Lower leg skin (tissue), 4 donors: ENCODE measurements at regions not wholly inside any gene's neighbourhood (a gene's known extent, or its start where the extent isn't known, plus 50 kb on each side); places are given as distances from the start of the nearest gene placed in this dataset.
A peak's percentile ranks its signal among the peaks of the same experiment; 100 is the strongest.

Experiments used
- DNase-seq, 2 donors: peaks; one replicate each; pipeline ENCODE4 v3.0.0-alpha.2; 2019; ENCODE audit warnings: low spot score in 2 of 2
- H3K4me3 ChIP-seq: fragments of 200-600 bp; sonication (generic); 2 replicates; pipeline ENCODE4 v1.5.1; 2017; ENCODE audit warnings: mild to moderate bottlenecking, low read depth; ENCODE audit not compliant: poor library complexity, severe bottlenecking
- CTCF ChIP-seq, 3 donors: fragments of 450-650 bp; IDR thresholded peaks; one replicate each; pipeline ENCODE4 v1.5.1; 2016; ENCODE audit warnings: antibody characterized with exemption in 3 of 3, mild to moderate bottlenecking in 3 of 3, moderate library complexity in 2 of 3
- POLR2A ChIP-seq, 2 donors: fragments of 450-650 bp; IDR thresholded peaks; one replicate each; pipeline ENCODE4 v1.6.1; 2016 to 2017; ENCODE audit warnings: antibody characterized with exemption in 2 of 2, mild to moderate bottlenecking in 1 of 2, moderate library complexity in 1 of 2
- WGBS, 2 donors: methylation state at CpG; one replicate each; pipeline ENCODE4 v1.1.5; 2018; 5-methylcytosine and 5-hydroxymethylcytosine counted together
- intact Hi-C: fragments of 100-400 bp; cut with DNase I; formaldehyde crosslinking; loops from one replicate; pipeline ENCODE4 v1.15.0; 2023; ENCODE audit warnings: low total_unique reads

GRCh38 chr2:43154685-43155084 lies 71.7 kb downstream of the ZFP36L2 start:
- 54 to 62% methylated on average over 4 to 5 of the region's 5 CpGs for WGBS, 2 donors
- TF ChIP-seq POLR2A (IDR thresholded peaks at IDR 0.05) = no peak
- no peak for TF ChIP-seq CTCF (IDR thresholded peaks at IDR 0.05)
- H3K4me3 ChIP-seq = no peak overlapping the region
- intact Hi-C loops = no loop called here
- DNase-seq = no peak

GRCh38 chr2:43152741-43153647 lies 73.4 kb downstream of the ZFP36L2 start:
- no peak for DNase-seq
- TF ChIP-seq POLR2A (IDR thresholded peaks at IDR 0.05) = no peak
- TF ChIP-seq CTCF (IDR thresholded peaks at IDR 0.05) = no peak
- intact Hi-C loops = no loop called here
- no peak overlapping the region for H3K4me3 ChIP-seq
- 58 to 67% methylated on average over 11 of the region's 11 CpGs for WGBS, 2 donors

- intact Hi-C loops = no loop called here
- DNase-seq = no peak
- TF ChIP-seq POLR2A (IDR thresholded peaks at IDR 0.05) (no peak), CTCF (IDR thresholded peaks at IDR 0.05) (no peak)
- no peak overlapping the region for H3K4me3 ChIP-seq
- 68 to 71% methylated on average over 8 of the region's 8 CpGs for WGBS, 2 donors
These were observed 74.2 kb downstream of the ZFP36L2 start for GRCh38 chr2:43152186-43152585.

- TF ChIP-seq CTCF (IDR thresholded peaks at IDR 0.05) = peak in 1 of 3 donors; percentile 40
- no peak for TF ChIP-seq POLR2A (IDR thresholded peaks at IDR 0.05)
- no peak for DNase-seq
These were observed 76.8 kb downstream of the ZFP36L2 start for GRCh38 chr2:43149482-43150107.

GRCh38 chr2:43146083-43146482 lies 80.3 kb downstream of the ZFP36L2 start:
- TF ChIP-seq POLR2A (IDR thresholded peaks at IDR 0.05) (no peak), CTCF (IDR thresholded peaks at IDR 0.05) (no peak)
- whole genome bisulfite sequencing, 2 donors = 68 to 70% methylated on average over 5 of the region's 5 CpGs
- no peak overlapping the region for H3K4me3 ChIP-seq
- intact Hi-C loops = no loop called here
- DNase-seq = no peak

More at GRCh38 chr2:43149482-43150107, 76.8 kb downstream of the ZFP36L2 start:
- WGBS, 2 donors = 87 to 95% methylated on average over 9 of the region's 9 CpGs
- no peak overlapping the region for H3K4me3 ChIP-seq
- intact Hi-C loops = no loop called here
